ENCODE measurements at regions not wholly inside any gene's neighbourhood (a gene's known extent, or its start where the extent isn't known, plus 50 kb on each side); places are given as distances from the start of the nearest gene placed in this dataset.
"Not testable (repeated sequence)": the region's sequence is repeated elsewhere in the genome, so short reads cannot be mapped to it uniquely, and the experiment has no call there.

GRCh38 chr17:45579529-45580495 lies 89.3 kb upstream of the PLEKHM1 start:
- Histone ChIP-seq H3K27me3 (no peaks in the 10 kb centered on the region), H3K36me3 (ENCODE audit: low read depth, missing control alignments) (no peaks in the 10 kb centered on the region), H3K9me3 (no peaks in the 10 kb centered on the region), H3K27ac (no peak overlapping the region), H3K4me1 (no peaks in the 10 kb centered on the region), H3K4me3 (no peak overlapping the region)
- no peak for TF ChIP-seq POLR2A (IDR thresholded peaks at IDR 0.05)
- TF ChIP-seq CTCF (IDR thresholded peaks at IDR 0.05): no peak
- DNase-seq: no peak
- WGBS, 2 donors: 67 to 78% methylated on average over 7 of the region's 7 CpGs
- intact Hi-C loops (cut with DNase I; ENCODE audit: low total_unique reads): no loop called here

- Histone ChIP-seq H3K27me3 (no peaks in the 10 kb centered on the region), H3K4me1 (no peaks in the 10 kb centered on the region), H3K4me3 (no peak overlapping the region), H3K9me3 (no peaks in the 10 kb centered on the region), H3K27ac (no peak overlapping the region), H3K36me3 (ENCODE audit: low read depth, missing control alignments) (no peaks in the 10 kb centered on the region)
- intact Hi-C loops (cut with DNase I; ENCODE audit: low total_unique reads): no loop called here
- TF ChIP-seq CTCF (IDR thresholded peaks at IDR 0.05) (no peak), POLR2A (IDR thresholded peaks at IDR 0.05) (no peak)
- 84 to 89% methylated on average over 7 of the region's 7 CpGs for WGBS, 2 donors
- no peak for DNase-seq
Measured at GRCh38 chr17:45580924-45581323, 90.4 kb upstream of the PLEKHM1 start.

- Histone ChIP-seq H3K27ac (no peak overlapping the region), H3K9me3 (no peaks in the 10 kb centered on the region), H3K36me3 (ENCODE audit: low read depth, missing control alignments) (no peaks in the 10 kb centered on the region), H3K4me3 (no peak overlapping the region), H3K4me1 (no peaks in the 10 kb centered on the region), H3K27me3 (no peaks in the 10 kb centered on the region)
- WGBS, 2 donors: 91 to 92% methylated on average over 9 of the region's 9 CpGs
- TF ChIP-seq CTCF (IDR thresholded peaks at IDR 0.05): no peak
- intact Hi-C loops (cut with DNase I; ENCODE audit: low total_unique reads): no loop called here
- DNase-seq: no peak
Measured at GRCh38 chr17:45581860-45582259, 91.3 kb upstream of the PLEKHM1 start.

GRCh38 chr17:45584092-45585036 lies 93.8 kb upstream of the PLEKHM1 start:
- TF ChIP-seq POLR2A (IDR thresholded peaks at IDR 0.05): no peak
- no peak for TF ChIP-seq CTCF (IDR thresholded peaks at IDR 0.05)
- intact Hi-C loops (cut with DNase I; ENCODE audit: low total_unique reads): no loop called here
- Histone ChIP-seq H3K4me3 (peak overlapping the region; percentile 63 to 80), H3K27me3 (no peaks in the 10 kb centered on the region), H3K36me3 (ENCODE audit: low read depth, missing control alignments) (no peaks in the 10 kb centered on the region), H3K4me1 (no peaks in the 10 kb centered on the region), H3K9me3 (no peaks in the 10 kb centered on the region), H3K27ac (peak overlapping the region; percentile 47 to 74)
- DNase-seq: peak; percentile 52
- WGBS, 2 donors: 1% methylated on average over 36 to 55 of the region's 62 CpGs

GRCh38 chr17:45585037-45585733 lies 94.7 kb upstream of the PLEKHM1 start:
- H3K27me3 ChIP-seq; intact Hi-C loops (cut with DNase I; ENCODE audit: low total_unique reads); H3K9me3 ChIP-seq; H3K4me1 ChIP-seq; H3K36me3 ChIP-seq (ENCODE audit: low read depth, missing control alignments): not testable (repeated sequence)
- WGBS, 2 donors: 1% methylated on average over 39 to 51 of the region's 56 CpGs
- DNase-seq: peak; percentile 90
- H3K27ac ChIP-seq: peak overlapping the region; percentile 47 to 74
- H3K4me3 ChIP-seq: peak overlapping the region; percentile 63 to 80

Data from testis (tissue), 2 donors.